ENCODE measurements at regions not wholly inside any gene's neighbourhood (a gene's known extent, or its start where the extent isn't known, plus 50 kb on each side); places are given as distances from the start of the nearest gene placed in this dataset.

GRCh38 chr6:139442188-139442671 lies 67.8 kb upstream of the CITED2 start:
- TF ChIP-seq CTCF (IDR thresholded peaks at IDR 0.05; ENCODE audit: poor library complexity, severe bottlenecking) (no peak), POLR2AphosphoS5 (IDR thresholded peaks at IDR 0.05) (no peak), REST (IDR thresholded peaks at IDR 0.05; ENCODE audit: borderline replicate concordance) (no peak)

Data from neural cell (in vitro differentiated cells).